Skeletal muscle tissue (tissue), 3 donors: ENCODE measurements at regions not wholly inside any gene's neighbourhood (a gene's known extent, or its start where the extent isn't known, plus 50 kb on each side); places are given as distances from the start of the nearest gene placed in this dataset.
"Not testable (repeated sequence)": the region's sequence is repeated elsewhere in the genome, so short reads cannot be mapped to it uniquely, and the experiment has no call there.

Experiments used
- H3K27ac ChIP-seq: one replicate; pipeline ENCODE4 v1.7.0; 2013; ENCODE audit warnings: mild to moderate bottlenecking, low read depth, low read length, inconsistent platforms
- H3K27me3 ChIP-seq, 3 donors: one replicate each; pipeline ENCODE4 v1.7.0; 2013; ENCODE audit warnings: low read length in 3 of 3; ENCODE audit not compliant: control insufficient read depth in 3 of 3, insufficient read depth in 3 of 3
- H3K36me3 ChIP-seq, 3 donors: one replicate each; pipeline ENCODE4 v1.7.0; 2013; ENCODE audit warnings: low read length in 3 of 3; ENCODE audit not compliant: control insufficient read depth in 3 of 3, insufficient read depth in 3 of 3
- H3K4me1 ChIP-seq, 3 donors: one replicate each; pipeline ENCODE4 v1.7.0; 2013; ENCODE audit warnings: low read length in 3 of 3, mild to moderate bottlenecking in 3 of 3; ENCODE audit not compliant: control insufficient read depth in 3 of 3, insufficient read depth in 3 of 3
- H3K4me3 ChIP-seq, 3 donors: one replicate each; pipeline ENCODE4 v1.7.0; 2013; ENCODE audit warnings: low read length in 3 of 3
- H3K9ac ChIP-seq, 3 donors: one replicate each; pipeline ENCODE4 v1.7.0; 2013; ENCODE audit warnings: low read length in 3 of 3, mild to moderate bottlenecking in 3 of 3, moderate library complexity in 2 of 3, low read depth in 1 of 3
- H3K9me3 ChIP-seq, 3 donors: one replicate each; pipeline ENCODE4 v1.7.0; 2013; ENCODE audit warnings: low read length in 3 of 3; ENCODE audit not compliant: control insufficient read depth in 3 of 3
- donor health status: Osteomylitis.

DNA sequence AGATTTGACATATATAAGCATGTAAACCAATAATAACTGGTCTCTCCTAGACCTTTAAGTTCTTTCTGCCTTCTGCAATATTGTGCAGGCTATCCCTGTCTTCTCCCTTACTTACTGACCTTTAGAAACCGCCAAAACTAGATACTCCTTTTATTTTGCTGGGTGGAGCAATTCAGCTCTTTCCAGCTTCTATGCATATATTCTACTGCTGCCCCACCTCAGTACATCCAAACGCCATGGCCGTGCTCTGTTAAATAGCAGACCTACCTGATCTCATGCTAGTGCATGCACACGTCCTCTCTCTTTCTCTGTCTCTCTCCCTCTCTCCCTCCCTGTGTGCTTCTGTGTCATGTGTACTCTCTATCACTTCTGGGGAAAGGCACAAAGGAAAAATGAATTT lies 76.7 kb upstream of the CAPRIN1 start:
- Histone ChIP-seq H3K36me3 (no peaks in the 10 kb centered on the region), H3K4me3 (no peak overlapping the region), H3K4me1 (peaks cover 0 to 2% (median 0%) of the 10 kb centered on the region in 3 donors), H3K9me3 (no peaks in the 10 kb centered on the region), H3K9ac (no peak overlapping the region), H3K27me3 (peaks cover 0 to 3% (median 0%) of the 10 kb centered on the region in 3 donors), H3K27ac (no peak overlapping the region)

GRCh38 chr11:33971530-33971929 lies 79.7 kb upstream of the LMO2 start:
- not testable (repeated sequence) for H3K9me3 ChIP-seq

GRCh38 chr11:33970984-33971466 lies 79.1 kb upstream of the LMO2 start:
- Histone ChIP-seq H3K36me3 (no peaks in the 10 kb centered on the region), H3K27me3 (peaks cover 0 to 3% (median 0%) of the 10 kb centered on the region in 3 donors), H3K9ac (no peak overlapping the region), H3K4me1 (peaks cover 0 to 2% (median 0%) of the 10 kb centered on the region in 3 donors), H3K9me3 (no peaks in the 10 kb centered on the region), H3K27ac (no peak overlapping the region), H3K4me3 (no peak overlapping the region)

More at GRCh38 chr11:33971530-33971929, 79.7 kb upstream of the LMO2 start:
- H3K36me3 ChIP-seq, H3K9ac ChIP-seq, H3K27ac ChIP-seq, H3K4me1 ChIP-seq, H3K27me3 ChIP-seq, H3K4me3 ChIP-seq: not testable (repeated sequence)

DNA sequence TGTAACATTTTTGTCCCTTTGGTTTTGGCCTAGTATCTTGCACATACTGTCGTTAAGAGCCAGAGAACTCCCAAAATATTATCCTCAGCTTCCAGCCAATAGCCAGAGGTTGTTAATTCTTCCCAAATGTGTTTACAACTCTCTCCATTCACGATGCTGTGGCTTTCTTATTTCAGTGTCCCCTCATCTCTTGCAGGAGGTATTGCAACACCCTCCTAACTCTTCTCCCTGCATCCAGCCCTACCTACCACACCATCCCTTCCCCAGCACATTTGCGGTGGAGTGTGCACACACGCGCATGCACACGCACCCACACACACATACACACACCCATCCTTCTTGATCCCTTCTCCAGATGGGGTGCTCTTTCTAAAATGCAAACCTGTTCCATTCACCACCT lies 75.6 kb upstream of the LMO2 start:
- peaks cover 0 to 3% (median 0%) of the 10 kb centered on the region in 3 donors for H3K27me3 ChIP-seq
- H3K27ac ChIP-seq = no peak overlapping the region
- no peak overlapping the region for H3K4me3 ChIP-seq
- H3K9ac ChIP-seq = no peak overlapping the region
- H3K36me3 ChIP-seq = no peaks in the 10 kb centered on the region
- no peaks in the 10 kb centered on the region for H3K9me3 ChIP-seq
- peaks cover 0 to 2% (median 0%) of the 10 kb centered on the region in 3 donors for H3K4me1 ChIP-seq

- H3K9me3 ChIP-seq = no peaks in the 10 kb centered on the region
- H3K4me1 ChIP-seq = no peaks in the 10 kb centered on the region
- H3K9ac ChIP-seq = no peak overlapping the region
Measured at GRCh38 chr11:33965032-33965431, 73.2 kb upstream of the LMO2 start.

GRCh38 chr11:33959855-33960400 lies 68.1 kb upstream of the LMO2 start:
- H3K9ac ChIP-seq = no peak overlapping the region
- no peaks in the 10 kb centered on the region for H3K9me3 ChIP-seq
- H3K4me3 ChIP-seq = no peak overlapping the region
- H3K36me3 ChIP-seq = no peaks in the 10 kb centered on the region
- no peaks in the 10 kb centered on the region for H3K27me3 ChIP-seq
- H3K27ac ChIP-seq = no peak overlapping the region
- H3K4me1 ChIP-seq = no peaks in the 10 kb centered on the region

More at GRCh38 chr11:33965032-33965431, 73.2 kb upstream of the LMO2 start:
- no peak overlapping the region for H3K4me3 ChIP-seq
- H3K27me3 ChIP-seq = no peaks in the 10 kb centered on the region
- H3K27ac ChIP-seq = no peak overlapping the region
- no peaks in the 10 kb centered on the region for H3K36me3 ChIP-seq

GRCh38 chr11:33957304-33957917 lies 65.5 kb upstream of the LMO2 start:
- no peaks in the 10 kb centered on the region for H3K36me3 ChIP-seq
- no peaks in the 10 kb centered on the region for H3K9me3 ChIP-seq
- H3K9ac ChIP-seq = no peak overlapping the region
- no peaks in the 10 kb centered on the region for H3K4me1 ChIP-seq
- H3K27me3 ChIP-seq = no peaks in the 10 kb centered on the region
- no peak overlapping the region for H3K27ac ChIP-seq
- no peak overlapping the region for H3K4me3 ChIP-seq

GRCh38 chr11:33956611-33957010 lies 64.7 kb upstream of the LMO2 start:
- Histone ChIP-seq H3K4me1 (no peaks in the 10 kb centered on the region), H3K36me3 (no peaks in the 10 kb centered on the region), H3K9me3 (no peaks in the 10 kb centered on the region), H3K27ac (no peak overlapping the region), H3K9ac (no peak overlapping the region), H3K4me3 (no peak overlapping the region), H3K27me3 (no peaks in the 10 kb centered on the region)

DNA sequence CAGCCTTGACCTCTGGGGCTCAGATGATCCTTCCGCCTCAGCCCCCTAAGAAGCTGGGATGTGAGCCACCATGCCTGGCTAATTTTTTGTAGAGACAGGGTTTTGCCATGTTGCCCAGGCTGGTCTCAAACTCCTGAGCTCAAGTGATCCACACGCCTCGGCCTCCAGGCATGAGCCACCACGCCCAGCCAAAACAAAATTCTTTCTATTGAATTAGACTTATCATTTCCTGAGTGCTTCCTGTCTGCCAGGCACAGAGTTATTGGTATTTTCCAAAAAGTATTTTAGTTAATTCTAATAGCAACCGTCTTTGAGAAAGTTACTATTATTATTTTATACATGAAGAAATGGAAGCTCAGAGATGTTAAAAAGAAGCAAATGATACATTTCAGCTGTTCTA lies 61.4 kb upstream of the LMO2 start:
- Histone ChIP-seq H3K9me3 (no peaks in the 10 kb centered on the region), H3K27me3 (no peaks in the 10 kb centered on the region), H3K4me1 (no peaks in the 10 kb centered on the region), H3K27ac (no peak overlapping the region), H3K9ac (no peak overlapping the region), H3K4me3 (no peak overlapping the region), H3K36me3 (no peaks in the 10 kb centered on the region)

- Histone ChIP-seq H3K27me3 (no peaks in the 10 kb centered on the region), H3K4me1 (no peaks in the 10 kb centered on the region), H3K9me3 (no peaks in the 10 kb centered on the region), H3K36me3 (no peaks in the 10 kb centered on the region), H3K9ac (no peak overlapping the region), H3K27ac (no peak overlapping the region), H3K4me3 (no peak overlapping the region)
Measured at GRCh38 chr11:33952805-33953204, 60.9 kb upstream of the LMO2 start.
